Naive B cell (primary cell): ENCODE measurements at regions not wholly inside any gene's neighbourhood (a gene's known extent, or its start where the extent isn't known, plus 50 kb on each side); places are given as distances from the start of the nearest gene placed in this dataset.

Experiments
- ATAC-seq, 2 donors: fragments of 150-1000 bp; cut with Tn5 transposase; 2 replicates each; pipeline ENCODE4 v1.10.0; 2021; ENCODE audit warnings: low read depth in 2 of 2, mild to moderate bottlenecking in 2 of 2, moderate library complexity in 2 of 2
- DNase-seq: peaks from one replicate; pipeline ENCODE4 v3.0.0; 2022
- H3K27ac Mint-ChIP-seq, 6 donors: one replicate each; pipeline ENCODE4 v1.8.0; 2020 to 2022; ENCODE audit warnings: mild to moderate bottlenecking in 6 of 6, mixed read lengths in 6 of 6, moderate library complexity in 5 of 6, inconsistent platforms in 2 of 6
- H3K27me3 Mint-ChIP-seq, 3 donors: one replicate each; pipeline ENCODE4 v1.8.0; 2021 to 2022; ENCODE audit warnings: mixed read lengths in 3 of 3, mild to moderate bottlenecking in 1 of 3
- H3K36me3 Mint-ChIP-seq, 2 donors: one replicate each; pipeline ENCODE4 v1.8.0; 2020 to 2022; ENCODE audit warnings: mixed read lengths in 2 of 2, inconsistent platforms in 1 of 2, mild to moderate bottlenecking in 1 of 2
- H3K4me1 Mint-ChIP-seq, 3 donors: one replicate each; pipeline ENCODE4 v1.8.0; 2020 to 2022; ENCODE audit warnings: mixed read lengths in 3 of 3, inconsistent platforms in 1 of 3, mild to moderate bottlenecking in 1 of 3, moderate library complexity in 1 of 3
- H3K4me3 Mint-ChIP-seq, 8 donors: one replicate each; pipeline ENCODE4 v1.8.0; 2020 to 2022; ENCODE audit warnings: mild to moderate bottlenecking in 8 of 8, mixed read lengths in 8 of 8, moderate library complexity in 8 of 8, inconsistent platforms in 2 of 8
- H3K9me3 Mint-ChIP-seq, 7 donors: one replicate each; pipeline ENCODE4 v1.8.0; 2020 to 2022; ENCODE audit warnings: mixed read lengths in 7 of 7, mild to moderate bottlenecking in 5 of 7, inconsistent platforms in 2 of 7, moderate library complexity in 1 of 7

GRCh38 chr7:46215987-46216567 is 295.0 kb upstream of the IGFBP3 start:
- no peaks in the 10 kb centered on the region for H3K27me3 Mint-ChIP-seq
- no peaks in the 10 kb centered on the region for H3K36me3 Mint-ChIP-seq
- peaks cover 0 to 10% (median 5%) of the 10 kb centered on the region in 7 donors for H3K9me3 Mint-ChIP-seq
- H3K4me1 Mint-ChIP-seq, result no peaks in the 10 kb centered on the region
- ATAC-seq (no peak), DNase-seq (no peak)
- no peak overlapping the region for H3K27ac Mint-ChIP-seq
- H3K4me3 Mint-ChIP-seq, result no peak overlapping the region

- no peaks in the 10 kb centered on the region for H3K4me1 Mint-ChIP-seq
- no peak overlapping the region for H3K27ac Mint-ChIP-seq
- DNase-seq (no peak), ATAC-seq (no peak)
- no peaks in the 10 kb centered on the region for H3K36me3 Mint-ChIP-seq
- peaks cover 0 to 10% (median 5%) of the 10 kb centered on the region in 7 donors for H3K9me3 Mint-ChIP-seq
- H3K27me3 Mint-ChIP-seq, result no peaks in the 10 kb centered on the region
- no peak overlapping the region for H3K4me3 Mint-ChIP-seq
These were observed 293.5 kb upstream of the IGFBP3 start for GRCh38 chr7:46214526-46214925.

GRCh38 chr7:46213154-46213537 is 292.1 kb upstream of the IGFBP3 start:
- no peaks in the 10 kb centered on the region for H3K36me3 Mint-ChIP-seq
- H3K4me1 Mint-ChIP-seq, result no peaks in the 10 kb centered on the region
- no peak for ATAC-seq

GRCh38 chr7:46212425-46213153 is 291.5 kb upstream of the IGFBP3 start:
- DNase-seq (no peak), ATAC-seq (no peak)
- H3K27me3 Mint-ChIP-seq, result no peaks in the 10 kb centered on the region
- no peaks in the 10 kb centered on the region for H3K36me3 Mint-ChIP-seq
- peaks cover 0 to 10% (median 5%) of the 10 kb centered on the region in 7 donors for H3K9me3 Mint-ChIP-seq
- H3K4me3 Mint-ChIP-seq, result no peak overlapping the region
- no peaks in the 10 kb centered on the region for H3K4me1 Mint-ChIP-seq
- H3K27ac Mint-ChIP-seq, result no peak overlapping the region

More at GRCh38 chr7:46213154-46213537, 292.1 kb upstream of the IGFBP3 start:
- Mint-ChIP-seq H3K27ac (no peak overlapping the region), H3K27me3 (no peaks in the 10 kb centered on the region), H3K4me3 (no peak overlapping the region), H3K9me3 (peaks cover 0 to 10% (median 5%) of the 10 kb centered on the region in 7 donors)
- no peak for DNase-seq

- no peak overlapping the region for H3K27ac Mint-ChIP-seq
- no peaks in the 10 kb centered on the region for H3K36me3 Mint-ChIP-seq
- H3K27me3 Mint-ChIP-seq, result peaks cover 0 to 4% (median 0%) of the 10 kb centered on the region in 3 donors
- no peak overlapping the region for H3K4me3 Mint-ChIP-seq
- peaks cover 0 to 8% (median 4%) of the 10 kb centered on the region in 7 donors for H3K9me3 Mint-ChIP-seq
- DNase-seq (no peak), ATAC-seq (no peak)
- no peaks in the 10 kb centered on the region for H3K4me1 Mint-ChIP-seq
These were observed 289.4 kb upstream of the IGFBP3 start for GRCh38 chr7:46210467-46210866.

- H3K27ac Mint-ChIP-seq, result no peak overlapping the region
- H3K9me3 Mint-ChIP-seq, result peaks cover 0 to 4% (median 2%) of the 10 kb centered on the region in 7 donors
- no peaks in the 10 kb centered on the region for H3K36me3 Mint-ChIP-seq
- peaks cover 0 to 4% (median 0%) of the 10 kb centered on the region in 3 donors for H3K27me3 Mint-ChIP-seq
- ATAC-seq, result no peak
- no peak for DNase-seq
- no peaks in the 10 kb centered on the region for H3K4me1 Mint-ChIP-seq
- no peak overlapping the region for H3K4me3 Mint-ChIP-seq
These were observed 288.7 kb upstream of the IGFBP3 start for GRCh38 chr7:46209611-46210388.

GRCh38 chr7:46208635-46209525 is 287.8 kb upstream of the IGFBP3 start:
- no peak for ATAC-seq
- no peak overlapping the region for H3K27ac Mint-ChIP-seq
- peaks cover 0 to 4% (median 0%) of the 10 kb centered on the region in 7 donors for H3K9me3 Mint-ChIP-seq
- H3K4me1 Mint-ChIP-seq, result no peaks in the 10 kb centered on the region
- H3K27me3 Mint-ChIP-seq, result peaks cover 0 to 4% (median 0%) of the 10 kb centered on the region in 3 donors
- H3K36me3 Mint-ChIP-seq, result no peaks in the 10 kb centered on the region
- DNase-seq, result no peak
- no peak overlapping the region for H3K4me3 Mint-ChIP-seq

- Mint-ChIP-seq H3K36me3 (no peaks in the 10 kb centered on the region), H3K9me3 (peaks cover 0 to 3% (median 0%) of the 10 kb centered on the region in 7 donors)
- ATAC-seq, result no peak
These were observed 287.0 kb upstream of the IGFBP3 start for GRCh38 chr7:46207931-46208634.

GRCh38 chr7:46206476-46207060 is 285.5 kb upstream of the IGFBP3 start:
- Mint-ChIP-seq H3K4me1 (no peaks in the 10 kb centered on the region), H3K27ac (no peak overlapping the region), H3K27me3 (peaks cover 0 to 4% (median 0%) of the 10 kb centered on the region in 3 donors), H3K36me3 (no peaks in the 10 kb centered on the region), H3K9me3 (no peaks in the 10 kb centered on the region), H3K4me3 (peak overlapping the region in 1 of 8 donors; percentile 82)
- ATAC-seq, result no peak
- no peak for DNase-seq

More at GRCh38 chr7:46207931-46208634, 287.0 kb upstream of the IGFBP3 start:
- peaks cover 0 to 4% (median 0%) of the 10 kb centered on the region in 3 donors for H3K27me3 Mint-ChIP-seq
- H3K4me3 Mint-ChIP-seq, result no peak overlapping the region
- no peak for DNase-seq
- H3K4me1 Mint-ChIP-seq, result no peaks in the 10 kb centered on the region
- no peak overlapping the region for H3K27ac Mint-ChIP-seq

- H3K4me1 Mint-ChIP-seq, result no peaks in the 10 kb centered on the region
- H3K4me3 Mint-ChIP-seq, result no peak overlapping the region
- H3K9me3 Mint-ChIP-seq, result no peaks in the 10 kb centered on the region
- peak overlapping the region in 1 of 6 donors; percentile 63 for H3K27ac Mint-ChIP-seq
- no peak for ATAC-seq
- H3K36me3 Mint-ChIP-seq, result no peaks in the 10 kb centered on the region
- peaks cover 0 to 4% (median 0%) of the 10 kb centered on the region in 3 donors for H3K27me3 Mint-ChIP-seq
- no peak for DNase-seq
These were observed 284.4 kb upstream of the IGFBP3 start for GRCh38 chr7:46205478-46205877.

GRCh38 chr7:46203926-46204325 is 282.9 kb upstream of the IGFBP3 start:
- Mint-ChIP-seq H3K36me3 (no peaks in the 10 kb centered on the region), H3K4me1 (no peaks in the 10 kb centered on the region), H3K9me3 (no peaks in the 10 kb centered on the region), H3K27me3 (peaks cover 0 to 4% (median 0%) of the 10 kb centered on the region in 3 donors), H3K4me3 (no peak overlapping the region), H3K27ac (no peak overlapping the region)
- DNase-seq (no peak), ATAC-seq (no peak)

- Mint-ChIP-seq H3K27ac (no peak overlapping the region), H3K4me1 (no peaks in the 10 kb centered on the region)
- no peak for ATAC-seq
These were observed 281.3 kb upstream of the IGFBP3 start for GRCh38 chr7:46202379-46202778.

More at GRCh38 chr7:46202379-46202778, 281.3 kb upstream of the IGFBP3 start:
- DNase-seq, result no peak
- peaks cover 0 to 4% (median 0%) of the 10 kb centered on the region in 3 donors for H3K27me3 Mint-ChIP-seq
- peaks cover 0 to 7% (median 0%) of the 10 kb centered on the region in 7 donors for H3K9me3 Mint-ChIP-seq
- no peaks in the 10 kb centered on the region for H3K36me3 Mint-ChIP-seq
- H3K4me3 Mint-ChIP-seq, result no peak overlapping the region
